Endothelial cell of umbilical vein (primary cell): ENCODE measurements at regions not wholly inside any gene's neighbourhood (a gene's known extent, or its start where the extent isn't known, plus 50 kb on each side); places are given as distances from the start of the nearest gene placed in this dataset.

Experiments used
- BruUV-seq: library from RNA; stranded (reverse); fragments of 400-500 nt; replicated peaks from 2 replicates; lab custom pipeline; 2021; lab: Mats Ljungman, UMichigan
- CTCF ChIA-PET: fragments of 300-600, 350-600 bp; sonication (Branson Sonifier 250); formaldehyde crosslinking; loops from one replicate; lab custom pipeline; 2021; ENCODE audit warnings: antibody characterized with exemption, inconsistent platforms; lab: Charles Lee
- POLR2A ChIA-PET: fragments of 300-600, 350-600 bp; sonication (Branson Sonifier 250); formaldehyde crosslinking; loops from one replicate; lab custom pipeline; 2021; ENCODE audit warnings: antibody characterized with exemption, inconsistent platforms; lab: Charles Lee
- DNase-seq: peaks from one replicate; pipeline ENCODE4 v3.0.0-alpha.2; 2011; ENCODE audit warnings: low read depth, low spot score
- FAIRE-seq: peaks from 2 replicates; lab custom pipeline; 2011; peaks lifted over from hg19 to GRCh38; lab: Jason Lieb, UNC
- H2AFZ ChIP-seq: 2 replicates; pipeline ENCODE4 v1.6.0; 2012; ENCODE audit warnings: low read depth, low read length, control low read depth, inconsistent platforms
- H3K27ac ChIP-seq: 2 replicates; pipeline ENCODE4 v1.5.1; 2011; ENCODE audit warnings: low read depth, mild to moderate bottlenecking, control low read depth, low read length, moderate library complexity; ENCODE audit not compliant: insufficient read depth
- H3K27me3 ChIP-seq, 2 experiments: 2 replicates each; pipeline versions ENCODE4 v1.6.0 to v1.6.1; 2011; ENCODE audit warnings: low read length in 2 of 2, mixed read lengths in 1 of 2; ENCODE audit not compliant: control insufficient read depth in 2 of 2, insufficient read depth in 2 of 2
- H3K36me3 ChIP-seq, 2 experiments: 2 replicates in 1 of 2; 3 replicates in 1 of 2; pipeline ENCODE4 v1.5.1; 2011; ENCODE audit warnings: low read length in 2 of 2, mild to moderate bottlenecking in 1 of 2, moderate library complexity in 1 of 2; ENCODE audit not compliant: control insufficient read depth in 2 of 2, insufficient read depth in 2 of 2; ENCODE audit errors: extremely low read depth in 1 of 2
- H3K4me1 ChIP-seq: 3 replicates; pipeline ENCODE4 v1.5.1; 2011; ENCODE audit warnings: mild to moderate bottlenecking, low read length; ENCODE audit not compliant: control insufficient read depth, insufficient read depth; ENCODE audit errors: extremely low read depth
- H3K4me2 ChIP-seq: 2 replicates; pipeline ENCODE4 v1.6.1; 2011; ENCODE audit warnings: low read length, control low read depth, mixed read lengths; ENCODE audit not compliant: insufficient read depth
- H3K4me3 ChIP-seq, 3 experiments: fragments of 200-600 bp in 1 of 3; sonication (generic), shearing (Covaris generic) in 1 of 3; replicated peaks in 1 of 3; 2 replicates each; pipeline ENCODE4 v1.5.1; 2011 to 2016; ENCODE audit warnings: control low read depth in 3 of 3, low read length in 3 of 3, mild to moderate bottlenecking in 2 of 3, inconsistent platforms in 1 of 3, low read depth in 1 of 3, moderate library complexity in 1 of 3; ENCODE audit not compliant: insufficient read depth in 1 of 3
- H3K79me2 ChIP-seq: 2 replicates; pipeline ENCODE4 v1.6.0; 2012; ENCODE audit warnings: low read length, inconsistent platforms; ENCODE audit not compliant: control insufficient read depth, insufficient read depth
- H3K9ac ChIP-seq: replicated peaks from 2 replicates; pipeline ENCODE3; 2011; ENCODE audit warnings: low read length, control low read depth; ENCODE audit not compliant: insufficient read depth; ENCODE audit errors: extremely low read depth
- H3K9me1 ChIP-seq: replicated peaks from 3 replicates; pipeline ENCODE4 v1.6.0; 2011; ENCODE audit warnings: mild to moderate bottlenecking, low read length; ENCODE audit not compliant: control insufficient read depth, insufficient read depth; ENCODE audit errors: extremely low read depth
- H3K9me3 ChIP-seq: replicated peaks from 2 replicates; pipeline ENCODE4 v1.5.1; 2012; ENCODE audit warnings: low read length, inconsistent platforms; ENCODE audit not compliant: control insufficient read depth, insufficient read depth
- H4K20me1 ChIP-seq: replicated peaks from 2 replicates; pipeline ENCODE3; 2011; ENCODE audit warnings: mild to moderate bottlenecking, low read length; ENCODE audit not compliant: control insufficient read depth, insufficient read depth; ENCODE audit errors: extremely low read depth
- CTCF ChIP-seq, 2 donors: IDR thresholded peaks; 1 replicate in 1 of 2; 2 replicates in 1 of 2; pipeline ENCODE4 v1.5.1; 2011; ENCODE audit warnings: low read length in 2 of 2, mild to moderate bottlenecking in 2 of 2, moderate library complexity in 2 of 2, control low read depth in 1 of 2, inconsistent platforms in 1 of 2, low read depth in 1 of 2; ENCODE audit not compliant: insufficient read depth in 1 of 2; ENCODE audit errors: extremely low read depth in 1 of 2
- EZH2 ChIP-seq: IDR thresholded peaks from 2 replicates; pipeline ENCODE4 v1.6.1; 2012; ENCODE audit warnings: borderline replicate concordance, low read depth, mild to moderate bottlenecking, moderate library complexity, low read length, inconsistent platforms; ENCODE audit not compliant: severe bottlenecking
- FOS ChIP-seq: IDR thresholded peaks from 2 replicates; pipeline ENCODE4 v1.6.1; 2011; ENCODE audit warnings: mild to moderate bottlenecking, low read length, moderate library complexity, borderline replicate concordance; ENCODE audit not compliant: insufficient read depth
- GATA2 ChIP-seq: IDR thresholded peaks from 2 replicates; pipeline ENCODE4 v1.7.0; 2011; ENCODE audit warnings: low read depth, mild to moderate bottlenecking, moderate library complexity, mixed read lengths, low read length; ENCODE audit not compliant: insufficient read length, insufficient read depth
- JUN ChIP-seq: IDR thresholded peaks from 2 replicates; pipeline ENCODE4 v1.6.1; 2011; ENCODE audit warnings: borderline replicate concordance, low read depth; ENCODE audit not compliant: insufficient read length, insufficient read depth
- MAX ChIP-seq: IDR thresholded peaks from 2 replicates; pipeline ENCODE4 v1.6.1; 2011; ENCODE audit not compliant: insufficient read depth, insufficient read length
- MYC ChIP-seq: IDR thresholded peaks from one replicate; pipeline ENCODE4 v1.6.1; 2011; ENCODE audit warnings: mild to moderate bottlenecking, low read depth, low read length
- POLR2A ChIP-seq: IDR thresholded peaks from 2 replicates; pipeline ENCODE4 v1.6.1; 2012; ENCODE audit warnings: low read depth, mild to moderate bottlenecking, control low read depth, low read length
- POLR2AphosphoS5 ChIP-seq: IDR thresholded peaks from 2 replicates; pipeline ENCODE4 v1.6.1; 2012; ENCODE audit warnings: low read depth, mild to moderate bottlenecking, control low read depth, low read length, moderate library complexity; ENCODE audit not compliant: insufficient read depth
- dilution Hi-C: fragments of 300-500 bp; cut with MboI; formaldehyde crosslinking; loops from one replicate; pipeline ENCODE4 v1.15.0; 2019; ENCODE audit warnings: low sequenced_read_pairs; ENCODE audit not compliant: extremely low pct_ligation_motif_present
- intact Hi-C: fragments of 100-400 bp; cut with micrococcal nuclease; formaldehyde crosslinking; loops from one replicate; pipeline ENCODE4 v1.10.0; 2022

DNA sequence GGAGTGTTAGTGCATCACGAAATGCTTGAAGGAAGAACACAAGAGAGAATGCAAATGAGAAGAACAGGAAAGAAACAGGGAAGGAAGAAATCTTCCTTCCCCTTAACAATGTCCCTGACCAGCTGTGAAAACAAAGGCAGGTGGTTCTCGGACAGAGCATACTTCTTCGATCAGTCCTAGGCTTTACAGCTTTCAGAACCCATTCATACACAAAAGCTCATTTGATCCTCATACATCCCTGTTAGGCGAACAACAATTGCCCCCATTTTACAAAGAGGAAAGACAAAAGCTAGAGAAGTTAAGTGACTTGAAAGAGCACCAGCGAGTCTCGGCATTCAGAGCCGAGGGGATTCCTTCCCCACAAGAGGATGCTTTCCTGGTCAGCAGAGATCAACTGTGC lies 57.2 kb upstream of the LRRC55 start:
- H3K4me3 ChIP-seq = no peak overlapping the region
- no peak for TF ChIP-seq GATA2
- no peak for TF ChIP-seq JUN
- TF ChIP-seq MAX = no peak
- no peak for TF ChIP-seq MYC
- no peak for TF ChIP-seq POLR2A
- TF ChIP-seq EZH2 = no peak
- TF ChIP-seq FOS = no peak
- TF ChIP-seq POLR2AphosphoS5 = no peak
- TF ChIP-seq CTCF (IDR thresholded peaks at IDR 0.05; ENCODE audit: extremely low read depth in 1 of 2, insufficient read depth in 1 of 2, low read depth in 1 of 2, low read length in 2 of 2) = no peak
- intact Hi-C loops (loop anchor here (5.0 kb wide), 1 partner anchor 38 kb away; no protein-coding TSS in a partner anchor), dilution Hi-C loops (no loop called here)
- no peak overlapping the region for H3K9ac ChIP-seq
- peaks cover 3% of the 10 kb centered on the region for H3K4me1 ChIP-seq
- no peaks in the 10 kb centered on the region for H4K20me1 ChIP-seq
- H3K4me2 ChIP-seq = no peak overlapping the region
- peaks cover 2 to 8% of the 10 kb centered on the region in 2 experiments for H3K27me3 ChIP-seq
- no peak overlapping the region for H2AFZ ChIP-seq
- no peaks in the 10 kb centered on the region for H3K36me3 ChIP-seq
- H3K27ac ChIP-seq = no peak overlapping the region
- ChIA-PET CTCF (interaction anchor here (1.2 to 12.8 kb wide), 2 partner anchors 31 to 125 kb away, joined by 3 to 282 read pairs; no protein-coding TSS in a partner anchor), POLR2A (no interaction called here)
- no peaks in the 10 kb centered on the region for H3K79me2 ChIP-seq
- H3K9me1 ChIP-seq = no peaks in the 10 kb centered on the region
- H3K9me3 ChIP-seq = no peaks in the 10 kb centered on the region
- FAIRE-seq (no peak), DNase-seq (no peak)
- no TSS peak for BruUV-seq
